ENCODE measurements at regions not wholly inside any gene's neighbourhood (a gene's known extent, or its start where the extent isn't known, plus 50 kb on each side); places are given as distances from the start of the nearest gene placed in this dataset.

DNA sequence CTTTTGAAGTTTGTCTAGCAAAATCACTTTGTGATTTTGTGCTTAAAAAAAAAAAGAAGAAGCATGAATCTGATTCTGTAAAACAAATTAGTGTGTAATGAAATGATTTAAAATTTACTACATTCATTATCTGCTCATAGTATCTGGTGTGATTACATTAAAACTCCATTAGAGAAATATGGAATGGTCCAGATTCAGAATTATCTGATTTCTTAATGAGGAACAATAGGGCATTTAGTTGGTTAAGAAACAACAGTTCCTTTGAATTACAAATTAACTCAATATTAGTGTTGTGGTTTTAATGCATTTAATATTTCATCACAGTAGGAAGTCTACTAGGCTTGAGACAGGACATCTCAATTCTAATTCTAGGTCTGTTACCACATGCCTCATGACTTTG lies 57.9 kb upstream of the PDHA1 start:
- Histone ChIP-seq H4K20me1 (ENCODE audit: insufficient read depth, low read length) (no peaks in the 10 kb centered on the region), H3K36me3 (ENCODE audit: insufficient read depth, low read length) (no peaks in the 10 kb centered on the region), H3K4me3 (ENCODE audit: low read depth, low read length, poor library complexity, severe bottlenecking) (no peak overlapping the region), H3K9me3 (ENCODE audit: low read length) (no peaks in the 10 kb centered on the region), H3K9ac (ENCODE audit: low read length) (no peak overlapping the region), H3K79me2 (ENCODE audit: insufficient read depth, low read length) (no peaks in the 10 kb centered on the region), H3K9me2 (ENCODE audit: low read depth, low read length) (no peaks in the 10 kb centered on the region), H3K27ac (ENCODE audit: low read depth, low read length, poor library complexity, severe bottlenecking) (no peak overlapping the region), H2AFZ (ENCODE audit: low read length) (no peak overlapping the region), H3F3A (ENCODE audit: insufficient read depth, low read length) (no peaks in the 10 kb centered on the region), H3K27me3 (ENCODE audit: insufficient read depth, low read length) (no peaks in the 10 kb centered on the region), H3K4me2 (ENCODE audit: low read length) (no peak overlapping the region), H3K4me1 (ENCODE audit: insufficient read depth, low read length, severe bottlenecking) (no peaks in the 10 kb centered on the region)
- TF ChIP-seq EZH2 (IDR thresholded peaks at IDR 0.05; ENCODE audit: borderline replicate concordance, low read length) = no peak
- TF ChIP-seq, protein P1, sequence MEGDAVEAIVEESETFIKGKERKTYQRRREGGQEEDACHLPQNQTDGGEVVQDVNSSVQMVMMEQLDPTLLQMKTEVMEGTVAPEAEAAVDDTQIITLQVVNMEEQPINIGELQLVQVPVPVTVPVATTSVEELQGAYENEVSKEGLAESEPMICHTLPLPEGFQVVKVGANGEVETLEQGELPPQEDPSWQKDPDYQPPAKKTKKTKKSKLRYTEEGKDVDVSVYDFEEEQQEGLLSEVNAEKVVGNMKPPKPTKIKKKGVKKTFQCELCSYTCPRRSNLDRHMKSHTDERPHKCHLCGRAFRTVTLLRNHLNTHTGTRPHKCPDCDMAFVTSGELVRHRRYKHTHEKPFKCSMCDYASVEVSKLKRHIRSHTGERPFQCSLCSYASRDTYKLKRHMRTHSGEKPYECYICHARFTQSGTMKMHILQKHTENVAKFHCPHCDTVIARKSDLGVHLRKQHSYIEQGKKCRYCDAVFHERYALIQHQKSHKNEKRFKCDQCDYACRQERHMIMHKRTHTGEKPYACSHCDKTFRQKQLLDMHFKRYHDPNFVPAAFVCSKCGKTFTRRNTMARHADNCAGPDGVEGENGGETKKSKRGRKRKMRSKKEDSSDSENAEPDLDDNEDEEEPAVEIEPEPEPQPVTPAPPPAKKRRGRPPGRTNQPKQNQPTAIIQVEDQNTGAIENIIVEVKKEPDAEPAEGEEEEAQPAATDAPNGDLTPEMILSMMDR (IDR thresholded peaks at IDR 0.05; ENCODE audit: low read length) = no peak

DNA sequence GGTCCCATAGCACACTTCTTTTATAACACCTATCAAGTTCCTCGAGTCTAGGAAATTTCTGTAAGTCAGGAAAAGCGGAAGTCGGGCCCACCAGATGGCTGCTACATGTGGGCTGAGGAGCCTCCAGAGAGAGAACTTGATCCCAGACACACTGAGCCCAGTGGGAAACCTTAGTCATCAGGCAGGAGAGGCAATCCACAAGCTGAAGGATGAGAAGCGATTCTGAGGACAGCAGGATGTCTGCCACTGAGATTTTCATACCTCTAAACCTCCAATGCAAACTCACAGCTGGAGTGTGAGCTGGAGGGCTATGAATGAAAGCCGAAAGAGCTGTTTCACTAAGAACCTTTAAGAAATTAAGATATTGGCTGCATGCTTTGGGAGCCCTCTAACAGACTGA lies 52.6 kb upstream of the PDHA1 start:
- no peaks in the 10 kb centered on the region for H3K9me2 ChIP-seq (ENCODE audit: low read depth, low read length)
- TF ChIP-seq EZH2 (IDR thresholded peaks at IDR 0.05; ENCODE audit: borderline replicate concordance, low read length) = no peak
- TF ChIP-seq, protein P1 (IDR thresholded peaks at IDR 0.05; ENCODE audit: low read length) = no peak
- H3K9ac ChIP-seq (ENCODE audit: low read length) = no peak overlapping the region
- H3K9me3 ChIP-seq (ENCODE audit: low read length) = no peaks in the 10 kb centered on the region
- no peaks in the 10 kb centered on the region for H3K36me3 ChIP-seq (ENCODE audit: insufficient read depth, low read length)
- no peak overlapping the region for H3K4me3 ChIP-seq (ENCODE audit: low read depth, low read length, poor library complexity, severe bottlenecking)
- H4K20me1 ChIP-seq (ENCODE audit: insufficient read depth, low read length) = no peaks in the 10 kb centered on the region
- no peak overlapping the region for H2AFZ ChIP-seq (ENCODE audit: low read length)
- no peak overlapping the region for H3K4me2 ChIP-seq (ENCODE audit: low read length)
- no peak overlapping the region for H3K27ac ChIP-seq (ENCODE audit: low read depth, low read length, poor library complexity, severe bottlenecking)
- no peaks in the 10 kb centered on the region for H3K79me2 ChIP-seq (ENCODE audit: insufficient read depth, low read length)
- H3F3A ChIP-seq (ENCODE audit: insufficient read depth, low read length) = no peaks in the 10 kb centered on the region
- H3K4me1 ChIP-seq (ENCODE audit: insufficient read depth, low read length, severe bottlenecking) = no peaks in the 10 kb centered on the region
- no peaks in the 10 kb centered on the region for H3K27me3 ChIP-seq (ENCODE audit: insufficient read depth, low read length)

DNA sequence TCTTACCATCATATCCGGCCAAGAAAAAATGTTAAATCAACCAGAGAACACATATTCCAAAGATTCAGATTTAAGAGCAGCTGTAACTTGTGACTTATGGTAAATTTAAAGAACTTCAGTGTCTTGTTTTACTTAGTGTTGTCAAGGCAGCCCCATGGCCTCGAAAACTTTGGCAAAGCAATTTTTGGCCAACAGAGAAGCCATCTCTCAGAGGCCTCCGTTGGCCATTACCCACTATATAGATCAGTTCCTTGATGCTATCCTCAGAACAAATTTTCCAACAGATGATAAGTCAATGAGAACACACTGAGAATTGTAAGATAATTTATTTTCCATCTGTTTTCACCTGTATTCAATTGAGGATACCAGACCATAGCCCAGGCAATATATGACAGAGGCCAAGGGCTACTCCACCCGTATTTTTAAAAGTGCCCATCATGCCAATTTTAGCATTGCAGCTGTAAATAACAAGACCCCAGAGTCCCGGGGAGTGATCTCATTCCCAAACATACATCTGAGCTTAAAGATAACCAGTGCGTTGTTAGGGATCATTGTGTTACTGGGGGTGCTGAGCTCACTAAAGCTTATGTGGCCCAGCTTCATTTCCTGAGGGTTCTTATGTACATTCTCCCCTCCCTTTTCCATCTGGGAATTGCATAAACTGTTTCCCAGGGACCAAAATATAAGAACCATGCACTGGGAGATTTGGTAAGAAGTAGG lies 50.0 kb upstream of the PDHA1 start:
- Histone ChIP-seq H3K27ac (ENCODE audit: low read depth, low read length, poor library complexity, severe bottlenecking) (no peak overlapping the region), H4K20me1 (ENCODE audit: insufficient read depth, low read length) (no peaks in the 10 kb centered on the region), H3F3A (ENCODE audit: insufficient read depth, low read length) (no peaks in the 10 kb centered on the region), H3K4me1 (ENCODE audit: insufficient read depth, low read length, severe bottlenecking) (no peaks in the 10 kb centered on the region), H3K4me2 (ENCODE audit: low read length) (no peak overlapping the region), H3K36me3 (ENCODE audit: insufficient read depth, low read length) (no peaks in the 10 kb centered on the region), H3K9ac (ENCODE audit: low read length) (no peak overlapping the region), H2AFZ (ENCODE audit: low read length) (no peak overlapping the region), H3K4me3 (ENCODE audit: low read depth, low read length, poor library complexity, severe bottlenecking) (no peak overlapping the region), H3K9me3 (ENCODE audit: low read length) (no peaks in the 10 kb centered on the region), H3K27me3 (ENCODE audit: insufficient read depth, low read length) (no peaks in the 10 kb centered on the region), H3K79me2 (ENCODE audit: insufficient read depth, low read length) (no peaks in the 10 kb centered on the region), H3K9me2 (ENCODE audit: low read depth, low read length) (no peaks in the 10 kb centered on the region)
- no peak for TF ChIP-seq EZH2 (IDR thresholded peaks at IDR 0.05; ENCODE audit: borderline replicate concordance, low read length)
- TF ChIP-seq, protein P1 (IDR thresholded peaks at IDR 0.05; ENCODE audit: low read length) = no peak
